ENCODE measurements at regions not wholly inside any gene's neighbourhood (a gene's known extent, or its start where the extent isn't known, plus 50 kb on each side); places are given as distances from the start of the nearest gene placed in this dataset.

GRCh38 chr4:175927121-175927520, 115.1 kb upstream of the GPM6A start:
- TF ChIP-seq CTCF (IDR thresholded peaks at IDR 0.05; ENCODE audit: control extremely low read depth, extremely low read depth, low read depth, missing control alignments): no peak
- DNase-seq (ENCODE audit: extremely low spot score): peak; percentile 8
- CTCF ChIA-PET: interaction anchor here (0.7 to 1.2 kb wide), 2 partner anchors 36 to 387 kb away, joined by 3 read pairs; no protein-coding TSS in a partner anchor
- POLR2A ChIA-PET: no interaction called here

GRCh38 chr4:175929441-175929840, 117.4 kb upstream of the GPM6A start:
- no peak for DNase-seq (ENCODE audit: extremely low spot score)
- CTCF ChIA-PET: no interaction called here
- no peak for TF ChIP-seq CTCF (IDR thresholded peaks at IDR 0.05; ENCODE audit: control extremely low read depth, extremely low read depth, low read depth, missing control alignments)
- POLR2A ChIA-PET: no interaction called here

GRCh38 chr4:175929932-175930331, 117.9 kb upstream of the GPM6A start:
- ChIA-PET CTCF (no interaction called here), POLR2A (no interaction called here)
- DNase-seq (ENCODE audit: extremely low spot score): no peak
- TF ChIP-seq CTCF (IDR thresholded peaks at IDR 0.05; ENCODE audit: control extremely low read depth, extremely low read depth, low read depth, missing control alignments): no peak

GRCh38 chr4:175930471-175930870, 118.4 kb upstream of the GPM6A start:
- ChIA-PET POLR2A (no interaction called here), CTCF (no interaction called here)
- no peak for DNase-seq (ENCODE audit: extremely low spot score)
- no peak for TF ChIP-seq CTCF (IDR thresholded peaks at IDR 0.05; ENCODE audit: control extremely low read depth, extremely low read depth, low read depth, missing control alignments)

GRCh38 chr4:175932116-175932515, 120.1 kb upstream of the GPM6A start:
- POLR2A ChIA-PET: interaction anchor here (0.6 kb wide), 1 partner anchor 16 kb away, joined by 3 read pairs; no protein-coding TSS in a partner anchor
- CTCF ChIA-PET: interaction anchor here (1.1 kb wide), 1 partner anchor 10 kb away, joined by 4 read pairs; no protein-coding TSS in a partner anchor
- DNase-seq (ENCODE audit: extremely low spot score): no peak
- TF ChIP-seq CTCF (IDR thresholded peaks at IDR 0.05; ENCODE audit: control extremely low read depth, extremely low read depth, low read depth, missing control alignments): no peak

GRCh38 chr4:175934506-175934905, 122.4 kb upstream of the GPM6A start:
- CTCF ChIA-PET: interaction anchor here (1.0 to 1.6 kb wide), 2 partner anchors 9 to 16 kb away, joined by 3 read pairs; no protein-coding TSS in a partner anchor
- POLR2A ChIA-PET: no interaction called here

More at GRCh38 chr4:175934506-175934905, 122.4 kb upstream of the GPM6A start:
- DNase-seq (ENCODE audit: extremely low spot score): no peak
- TF ChIP-seq CTCF (IDR thresholded peaks at IDR 0.05; ENCODE audit: control extremely low read depth, extremely low read depth, low read depth, missing control alignments): no peak
